ENCODE measurements at regions not wholly inside any gene's neighbourhood (a gene's known extent, or its start where the extent isn't known, plus 50 kb on each side); places are given as distances from the start of the nearest gene placed in this dataset.

GRCh38 chr13:84997858-84998257 lies 801.4 kb downstream of the SLITRK6 start:
- POLR2A ChIA-PET (ENCODE audit: unreplicated experiment) = no interaction called here
- CTCF ChIA-PET = no interaction called here
- intact Hi-C loops (cut with micrococcal nuclease; ENCODE audit: unreplicated experiment) = no loop called here

GRCh38 chr13:84994582-84994981 lies 804.6 kb downstream of the SLITRK6 start:
- Histone ChIP-seq H3K4me1 (replicated peaks; ENCODE audit: insufficient read depth) (no peaks in the 10 kb centered on the region), H3K4me2 (no peak overlapping the region), H3K27ac (no peak overlapping the region), H3K9me2 (ENCODE audit: insufficient read depth) (no peaks in the 10 kb centered on the region; the same call in 1 of the 2 replicates), H2AFZ (no peak overlapping the region), H3F3A (ENCODE audit: insufficient read depth, low read depth) (no peaks in the 10 kb centered on the region), H3K4me3 (no peak overlapping the region), H4K20me1 (ENCODE audit: insufficient read depth) (no peaks in the 10 kb centered on the region), H3K27me3 (ENCODE audit: insufficient read depth, low read depth) (no peaks in the 10 kb centered on the region), H3K79me2 (ENCODE audit: low read depth) (no peaks in the 10 kb centered on the region), H3K9me3 (ENCODE audit: insufficient read depth, low read depth) (no peaks in the 10 kb centered on the region), H3K36me3 (ENCODE audit: low read depth) (no peaks in the 10 kb centered on the region)
- no peak for DNase-seq
- POLR2A ChIA-PET (ENCODE audit: unreplicated experiment) = no interaction called here
- CTCF ChIA-PET = no interaction called here
- intact Hi-C loops (cut with micrococcal nuclease; ENCODE audit: unreplicated experiment) = no loop called here
- BruUV-seq (replicated peaks) = no TSS peak
- TF ChIP-seq CTCF (conservative IDR thresholded peaks at IDR 0.05) (no peak), EZH2 (IDR thresholded peaks at IDR 0.05; ENCODE audit: low read depth) (no peak)

More at GRCh38 chr13:84997858-84998257, 801.4 kb downstream of the SLITRK6 start:
- no TSS peak for BruUV-seq (replicated peaks)
- Histone ChIP-seq H2AFZ (no peak overlapping the region), H3K36me3 (ENCODE audit: low read depth) (no peaks in the 10 kb centered on the region), H3K27ac (no peak overlapping the region), H3K27me3 (ENCODE audit: insufficient read depth, low read depth) (no peaks in the 10 kb centered on the region), H3K9me2 (ENCODE audit: insufficient read depth) (no peaks in the 10 kb centered on the region; the same call in 1 of the 2 replicates), H4K20me1 (ENCODE audit: insufficient read depth) (no peaks in the 10 kb centered on the region), H3F3A (ENCODE audit: insufficient read depth, low read depth) (no peaks in the 10 kb centered on the region), H3K9me3 (ENCODE audit: insufficient read depth, low read depth) (no peaks in the 10 kb centered on the region), H3K4me3 (no peak overlapping the region), H3K79me2 (ENCODE audit: low read depth) (no peaks in the 10 kb centered on the region), H3K4me1 (replicated peaks; ENCODE audit: insufficient read depth) (no peaks in the 10 kb centered on the region), H3K4me2 (no peak overlapping the region)
- DNase-seq = no peak
- TF ChIP-seq EZH2 (IDR thresholded peaks at IDR 0.05; ENCODE audit: low read depth) (no peak), CTCF (conservative IDR thresholded peaks at IDR 0.05) (no peak)

- no peaks in the 10 kb centered on the region for H3F3A ChIP-seq (ENCODE audit: insufficient read depth, low read depth)
- DNase-seq = no peak
- H3K4me1 ChIP-seq (replicated peaks; ENCODE audit: insufficient read depth) = no peaks in the 10 kb centered on the region
- BruUV-seq (replicated peaks) = no TSS peak
- no peaks in the 10 kb centered on the region for H3K36me3 ChIP-seq (ENCODE audit: low read depth)
- no peak overlapping the region for H2AFZ ChIP-seq
- no peak overlapping the region for H3K27ac ChIP-seq
- CTCF ChIA-PET = no interaction called here
- H3K79me2 ChIP-seq (ENCODE audit: low read depth) = no peaks in the 10 kb centered on the region
- intact Hi-C loops (cut with micrococcal nuclease; ENCODE audit: unreplicated experiment) = no loop called here
- no peaks in the 10 kb centered on the region for H3K9me2 ChIP-seq (ENCODE audit: insufficient read depth)
- no peak overlapping the region for H3K4me2 ChIP-seq
- no peak for TF ChIP-seq EZH2 (IDR thresholded peaks at IDR 0.05; ENCODE audit: low read depth)
- TF ChIP-seq CTCF (conservative IDR thresholded peaks at IDR 0.05) = no peak
- H3K27me3 ChIP-seq (ENCODE audit: insufficient read depth, low read depth) = no peaks in the 10 kb centered on the region
- H3K9me3 ChIP-seq (ENCODE audit: insufficient read depth, low read depth) = no peaks in the 10 kb centered on the region
- no peak overlapping the region for H3K4me3 ChIP-seq
- POLR2A ChIA-PET (ENCODE audit: unreplicated experiment) = no interaction called here
- no peaks in the 10 kb centered on the region for H4K20me1 ChIP-seq (ENCODE audit: insufficient read depth)
Observed at GRCh38 chr13:84985860-84986259, 813.4 kb downstream of the SLITRK6 start.

All from PC-9 (cell line).